GM18861 (cell line): ENCODE measurements at regions not wholly inside any gene's neighbourhood (a gene's known extent, or its start where the extent isn't known, plus 50 kb on each side); places are given as distances from the start of the nearest gene placed in this dataset.
"Not testable (repeated sequence)": the region's sequence is repeated elsewhere in the genome, so short reads cannot be mapped to it uniquely, and the experiment has no call there.

Experiments used
- ATAC-seq: cut with Tn5 transposase; IDR thresholded peaks from one replicate; pipeline ENCODE4 v1.9.1; 2021; ENCODE audit not compliant: unreplicated experiment

DNA sequence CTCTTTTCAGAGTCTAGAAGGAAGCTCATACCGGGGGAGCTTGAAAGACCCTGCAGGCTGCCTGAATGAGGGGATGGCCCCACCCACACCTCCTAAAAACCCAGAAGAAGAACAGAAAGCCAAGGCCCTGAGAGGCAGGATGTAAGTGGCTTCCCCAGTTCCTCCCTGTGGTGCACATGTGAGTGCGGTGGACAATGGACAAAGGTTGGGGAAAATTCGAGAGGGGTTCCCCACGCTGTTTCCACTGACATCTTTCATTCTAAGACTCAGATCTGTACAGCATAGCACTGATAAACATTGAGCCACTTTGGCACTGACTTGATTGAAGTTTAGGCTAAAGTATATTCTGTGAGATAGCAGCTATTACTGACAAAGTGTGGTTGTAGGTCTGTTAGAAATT is 79.5 kb upstream of the UMPS start:
- peak; percentile 53 for ATAC-seq

GRCh38 chr3:124651416-124651815 is 78.8 kb upstream of the UMPS start:
- ATAC-seq = not testable (repeated sequence)

DNA sequence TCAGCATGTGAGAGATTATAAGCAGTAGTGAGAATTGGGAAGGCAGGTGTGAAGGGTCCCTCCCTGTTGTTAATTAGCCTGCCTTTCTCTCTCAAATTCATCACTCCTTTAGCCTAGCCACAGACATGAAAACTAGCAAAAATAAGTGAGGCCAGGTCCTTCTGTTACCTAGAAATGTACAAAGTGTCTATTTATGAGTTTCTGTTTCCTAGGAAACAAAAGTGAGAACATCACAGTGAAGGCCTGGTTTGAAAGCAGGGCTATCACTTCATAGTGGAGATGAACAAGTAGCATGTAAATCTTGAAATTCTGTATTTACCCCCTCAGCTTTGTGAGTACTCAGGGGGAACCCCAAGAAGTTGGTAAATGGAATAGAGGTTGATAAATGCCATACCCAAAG is 78.2 kb upstream of the UMPS start:
- no peak for ATAC-seq

- no peak for ATAC-seq
Measured at GRCh38 chr3:124653071-124653796, 77.0 kb upstream of the UMPS start.

DNA sequence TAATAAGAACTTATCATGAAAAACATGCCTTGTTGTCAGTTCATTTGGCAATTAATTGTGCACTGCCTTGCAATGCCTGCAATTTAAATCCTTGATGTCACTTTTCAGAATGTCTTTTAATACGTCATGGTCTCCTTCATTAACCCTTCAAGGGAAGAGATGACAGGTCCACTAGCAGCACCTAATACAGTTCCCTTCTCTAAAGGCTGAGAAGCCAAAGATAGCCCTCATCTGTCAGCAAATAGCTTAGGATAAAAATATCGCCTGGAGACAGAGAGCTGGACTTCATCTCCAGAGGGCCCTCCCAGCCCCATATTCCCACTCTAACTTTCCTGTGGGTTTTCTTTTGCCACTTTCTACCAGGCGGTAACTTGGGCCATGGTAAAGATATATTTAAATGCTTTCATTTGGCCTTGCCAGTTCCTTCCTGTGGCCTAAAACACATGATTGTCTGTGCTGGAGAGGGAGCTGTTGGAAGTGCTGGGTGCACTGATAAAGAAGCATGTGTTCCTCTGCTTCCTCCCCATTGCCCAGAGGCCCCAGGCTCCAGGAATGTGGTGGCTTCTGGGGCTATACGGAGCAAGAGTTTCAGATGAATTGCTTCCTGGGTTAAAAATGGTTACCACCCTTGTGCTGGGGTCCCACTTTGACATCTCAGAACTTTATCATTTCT is 76.3 kb upstream of the UMPS start:
- no peak for ATAC-seq

GRCh38 chr3:124654470-124654845 is 75.8 kb upstream of the UMPS start:
- ATAC-seq = no peak

DNA sequence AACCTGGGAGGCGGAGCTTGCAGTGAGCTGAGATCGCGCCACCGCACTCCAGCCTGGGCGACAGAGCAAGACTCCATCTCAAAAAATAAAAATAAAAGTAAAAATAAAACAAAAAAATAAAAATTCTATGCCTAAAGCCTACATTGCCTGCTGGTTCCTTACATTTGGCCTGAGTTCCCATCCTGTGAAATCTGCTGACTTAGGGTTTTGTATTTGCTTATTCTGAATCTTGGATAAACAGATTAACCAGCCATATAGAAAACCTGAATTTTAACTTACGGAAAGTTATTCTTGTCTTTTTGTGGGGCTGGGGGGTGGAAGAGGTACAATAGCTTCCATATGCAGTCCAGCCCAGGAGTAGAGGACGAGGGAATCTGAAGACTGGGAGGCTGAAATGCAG is 73.7 kb upstream of the UMPS start:
- no peak for ATAC-seq

- ATAC-seq = no peak
Measured at GRCh38 chr3:124657138-124657537, 73.1 kb upstream of the UMPS start.

GRCh38 chr3:124658270-124658669 is 72.0 kb upstream of the UMPS start:
- ATAC-seq = no peak

DNA sequence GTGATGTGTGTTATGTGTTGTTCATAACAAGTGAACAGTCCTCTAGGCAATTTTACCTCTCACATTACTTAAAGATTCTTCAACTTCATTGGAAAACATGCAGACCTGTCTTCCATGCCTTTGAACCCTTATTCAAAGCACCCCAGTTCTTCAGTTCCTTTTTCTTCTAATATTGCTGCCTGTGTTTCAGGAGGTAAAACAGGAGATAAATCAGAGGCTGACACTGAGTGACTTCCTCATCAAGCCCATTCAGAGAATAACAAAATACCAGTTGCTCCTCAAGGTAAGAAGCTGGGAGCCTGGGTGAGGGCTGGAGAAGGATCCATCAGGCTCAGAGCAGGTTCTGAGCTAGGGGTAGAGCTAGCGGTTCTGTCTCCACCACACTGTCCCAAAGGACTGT is 71.1 kb upstream of the UMPS start:
- ATAC-seq = no peak

DNA sequence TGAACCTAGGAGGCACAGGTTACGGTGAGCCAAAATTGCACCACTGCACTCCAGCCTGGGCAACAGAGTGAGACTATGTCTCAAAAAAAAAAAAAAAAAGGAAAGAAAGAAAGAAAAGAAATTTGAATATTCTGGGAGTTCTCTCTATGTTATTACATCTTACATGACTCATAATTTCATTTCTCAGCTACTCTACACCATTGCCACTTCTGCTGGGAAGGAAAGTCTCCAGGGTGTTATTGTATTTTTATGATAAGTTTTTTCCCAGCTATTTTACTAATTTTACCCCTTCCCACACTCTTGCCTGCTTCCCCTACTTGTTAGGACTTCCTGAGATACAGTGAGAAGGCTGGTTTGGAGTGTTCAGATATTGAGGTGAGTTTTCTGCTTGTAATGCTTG is 69.7 kb upstream of the UMPS start:
- ATAC-seq = no peak

DNA sequence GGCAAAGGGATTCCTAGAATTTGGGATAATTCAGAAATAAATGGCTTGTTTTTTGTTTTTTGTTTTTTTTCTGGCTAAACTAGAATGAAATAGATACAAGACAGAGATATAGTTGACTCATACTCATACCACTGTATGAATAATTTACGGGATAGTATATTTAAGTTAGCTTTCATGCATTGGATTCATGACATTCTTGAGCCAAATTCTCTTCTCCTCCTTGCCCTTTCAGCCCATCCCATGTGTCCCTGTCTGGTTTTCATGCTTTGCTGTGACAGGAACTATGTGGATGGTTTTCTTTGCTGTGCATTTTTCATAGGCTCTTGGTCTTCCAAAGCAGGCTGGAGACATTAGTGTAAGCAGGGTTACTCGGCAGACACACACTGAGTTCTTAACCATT is 66.6 kb upstream of the UMPS start:
- no peak for ATAC-seq

DNA sequence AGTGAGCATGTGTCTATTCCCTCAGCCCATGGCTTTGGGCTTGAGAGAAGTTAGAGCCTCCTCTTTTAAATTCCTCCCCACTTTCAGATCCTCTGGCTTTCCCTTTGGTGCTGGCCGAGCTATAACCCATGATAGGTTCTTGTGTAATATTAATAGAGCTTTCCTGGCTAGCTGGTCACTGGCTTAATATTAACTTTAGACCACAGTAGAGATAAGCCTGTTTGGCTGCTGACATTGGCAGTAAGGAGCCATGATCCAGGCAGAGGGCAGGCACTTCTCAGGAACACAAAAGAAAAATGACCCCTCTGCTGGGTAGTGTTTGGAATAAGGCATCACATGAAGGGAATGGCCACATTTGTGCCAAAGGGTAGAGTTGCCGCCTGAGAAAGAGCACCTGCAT is 65.4 kb upstream of the UMPS start:
- no peak for ATAC-seq

DNA sequence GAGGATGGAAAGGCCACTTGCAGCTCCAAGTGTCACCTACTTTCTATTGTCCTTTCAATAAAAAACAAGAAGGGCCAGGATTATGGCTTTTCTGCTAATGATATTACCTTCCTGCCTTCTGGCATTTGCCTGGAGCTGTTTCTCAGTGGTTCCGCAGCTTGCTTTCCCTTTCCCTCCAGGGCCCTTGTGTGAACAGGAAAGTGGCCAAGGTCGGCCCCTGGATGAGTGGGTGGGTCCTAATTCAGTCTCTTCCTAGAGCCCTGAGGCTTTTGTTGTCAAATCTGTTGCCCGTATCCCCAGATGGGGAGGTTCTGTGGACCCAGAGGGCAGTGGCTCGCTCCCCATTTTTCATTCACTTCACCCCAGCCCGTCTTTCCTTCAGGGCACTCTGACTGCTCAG is 64.2 kb upstream of the UMPS start:
- ATAC-seq = no peak

DNA sequence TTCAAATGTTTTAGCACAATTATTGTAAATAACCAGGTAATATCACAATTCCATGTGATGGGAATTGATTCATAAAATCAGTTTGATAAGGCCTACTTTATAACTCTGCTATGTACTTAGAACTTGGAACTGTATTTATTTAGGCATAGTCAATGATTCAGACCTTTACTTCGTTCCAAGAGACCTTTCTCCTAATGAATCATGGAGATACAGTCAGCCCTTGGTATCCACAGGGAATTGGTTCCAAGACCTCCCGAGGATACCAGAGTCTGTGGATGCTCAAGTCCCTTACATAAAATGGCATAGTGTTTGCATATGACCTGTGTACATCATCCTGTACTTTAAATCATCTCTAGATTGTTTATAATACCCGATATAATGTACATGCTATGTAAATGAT is 60.8 kb upstream of the UMPS start:
- no peak for ATAC-seq

DNA sequence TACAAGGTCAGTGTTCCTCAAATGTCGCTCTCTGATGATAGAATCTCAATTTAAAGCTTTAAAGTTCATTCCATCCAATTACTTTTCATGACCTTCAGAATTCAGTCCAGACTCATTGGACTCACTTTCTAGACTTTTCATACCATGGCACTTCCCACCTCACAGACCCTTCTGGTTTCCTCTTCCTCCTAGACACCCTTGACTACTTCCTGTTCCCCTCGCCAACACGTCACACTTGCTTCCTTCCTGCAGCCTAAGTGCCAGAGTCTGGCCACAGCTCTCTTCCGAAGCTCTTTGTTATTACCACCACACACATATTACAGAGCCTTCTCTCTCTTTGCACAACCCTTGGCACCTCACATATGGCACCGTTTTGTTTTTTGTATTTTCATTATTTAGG is 59.1 kb upstream of the UMPS start:
- ATAC-seq = no peak

GRCh38 chr3:124674336-124674735 is 55.9 kb upstream of the UMPS start:
- ATAC-seq = no peak

DNA sequence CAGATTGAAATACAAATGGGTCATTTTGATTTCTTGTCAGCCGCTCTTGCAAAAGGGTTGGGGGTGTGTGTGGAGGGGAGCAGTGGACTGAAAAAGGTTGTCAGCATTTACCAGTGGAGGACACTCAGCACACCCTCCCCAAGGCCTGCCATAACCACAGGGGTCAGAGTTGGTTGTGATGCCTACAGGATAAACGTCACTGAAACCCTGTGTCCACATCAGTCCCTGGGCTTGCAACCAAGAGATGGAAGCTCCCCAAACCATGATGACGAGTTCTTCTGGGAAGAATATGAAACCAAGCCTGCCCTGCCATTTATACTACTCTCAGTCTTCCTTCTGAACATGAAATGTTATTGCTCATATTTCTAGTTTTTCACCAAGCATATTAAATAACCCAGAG is 54.0 kb upstream of the UMPS start:
- no peak for ATAC-seq

GRCh38 chr3:124679048-124679638 is 51.1 kb upstream of the UMPS start:
- no peak for ATAC-seq
